ENCODE measurements at regions not wholly inside any gene's neighbourhood (a gene's known extent, or its start where the extent isn't known, plus 50 kb on each side); places are given as distances from the start of the nearest gene placed in this dataset.

DNA sequence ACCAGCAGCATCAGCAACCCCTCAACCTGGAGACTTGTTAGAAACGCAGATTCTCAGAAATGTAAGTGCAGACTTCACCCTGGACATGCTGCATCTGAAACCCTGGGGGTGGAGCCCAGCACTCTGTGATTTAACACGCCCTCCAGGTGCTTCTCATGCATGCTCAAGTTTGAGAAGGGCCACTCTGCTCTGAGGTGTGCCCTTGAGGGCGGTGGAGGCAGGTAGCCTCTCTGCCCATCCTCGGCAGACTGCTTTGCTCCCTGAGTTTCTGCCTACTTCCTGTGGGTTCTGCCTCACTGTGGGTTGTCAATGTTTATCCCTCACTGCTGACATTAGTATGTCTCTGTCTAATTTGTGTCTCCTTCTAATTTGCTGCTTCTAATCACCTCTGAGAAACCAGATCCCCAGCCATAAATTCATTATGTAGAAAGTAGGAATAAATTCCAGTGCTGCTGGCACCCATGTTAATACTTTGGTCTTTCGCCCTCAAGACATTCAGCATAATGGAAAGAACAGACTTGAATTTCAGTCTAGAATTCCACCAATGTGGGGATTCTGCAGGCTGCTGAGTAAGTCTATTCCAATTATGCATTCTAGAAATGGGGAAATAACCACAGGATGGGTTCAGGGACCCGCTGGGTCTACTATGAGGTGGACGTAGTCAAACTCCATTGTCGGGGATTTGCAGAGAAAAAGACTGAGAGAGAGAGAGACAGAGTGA, 51.3 kb upstream of the CYSLTR2 start:
- TF ChIP-seq CTCF (IDR thresholded peaks at IDR 0.05): no peak
- no peak for TF ChIP-seq POLR2A (IDR thresholded peaks at IDR 0.05)
- TF ChIP-seq EP300 (IDR thresholded peaks at IDR 0.05): no peak

Measured in tibial nerve (tissue), 4 donors.